ENCODE measurements at regions not wholly inside any gene's neighbourhood (a gene's known extent, or its start where the extent isn't known, plus 50 kb on each side); places are given as distances from the start of the nearest gene placed in this dataset.
A peak's percentile ranks its signal among the peaks of the same experiment; 100 is the strongest.

DNA sequence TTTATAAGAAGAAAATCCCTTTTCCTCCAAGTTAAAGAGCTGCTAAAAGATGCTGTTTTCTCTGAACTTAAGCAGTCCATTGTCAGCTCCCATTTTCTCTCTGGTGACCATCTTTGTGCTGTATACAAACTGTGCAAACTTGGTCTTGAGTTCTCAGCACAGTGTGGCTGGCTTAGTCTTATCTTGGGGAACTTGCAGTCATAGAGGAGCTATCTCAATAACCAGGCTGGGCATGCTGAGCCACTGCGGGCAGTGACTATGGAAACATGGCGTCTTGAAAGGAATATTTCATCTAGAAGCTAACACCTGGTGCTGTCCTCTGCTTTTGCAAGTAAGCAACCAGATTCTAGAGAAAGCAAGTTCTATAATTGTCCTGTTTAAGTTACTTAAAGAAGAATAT is 1334.4 kb upstream of the CELF4 start:
- DNase-seq (ENCODE audit: low spot score) = no peak

DNA sequence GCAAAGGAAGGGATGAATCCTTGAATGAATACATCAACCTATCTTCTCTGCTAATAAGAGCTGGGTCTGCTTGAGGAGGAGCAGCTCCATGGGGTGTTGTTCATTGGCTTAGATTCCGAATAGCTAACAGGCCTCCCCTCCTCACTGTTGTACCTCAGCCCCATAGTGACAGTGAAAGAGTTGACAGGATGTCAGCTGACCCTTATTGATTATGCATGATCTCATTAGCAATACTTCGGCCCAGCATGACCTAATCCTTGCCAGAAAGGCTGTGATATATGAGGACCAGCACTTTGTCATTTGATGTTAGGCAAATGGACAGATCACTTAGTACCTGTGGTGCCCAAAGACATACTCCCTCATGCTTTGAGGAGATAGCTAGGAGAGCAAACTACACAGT is 1333.7 kb upstream of the CELF4 start:
- DNase-seq (ENCODE audit: low spot score) = no peak

- no peak for DNase-seq (ENCODE audit: low spot score)
Observed at GRCh38 chr18:38898167-38898566, 1332.6 kb upstream of the CELF4 start.

- no peak for DNase-seq (ENCODE audit: low spot score)
Observed at GRCh38 chr18:38895560-38895959, 1330.0 kb upstream of the CELF4 start.

DNA sequence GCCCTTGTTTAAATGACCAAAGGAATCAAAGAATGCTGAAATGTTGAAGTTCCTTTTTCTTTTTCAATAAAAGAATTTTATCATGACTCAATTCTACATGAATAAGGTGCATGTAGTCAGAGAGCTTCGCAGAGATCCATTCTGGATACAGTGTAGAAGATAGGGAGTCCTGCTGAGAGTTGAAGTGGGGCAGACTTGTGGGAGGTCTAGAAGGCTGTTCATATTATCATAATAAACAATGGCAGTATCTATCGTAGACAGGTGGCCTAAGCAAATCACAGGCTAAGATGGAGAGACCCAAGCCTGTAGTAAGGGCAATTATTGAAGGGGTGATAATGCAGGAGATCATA is 1322.0 kb upstream of the CELF4 start:
- DNase-seq (ENCODE audit: low spot score) = no peak

- no peak for DNase-seq (ENCODE audit: low spot score)
Observed at GRCh38 chr18:38886861-38887670, 1321.5 kb upstream of the CELF4 start.

DNA sequence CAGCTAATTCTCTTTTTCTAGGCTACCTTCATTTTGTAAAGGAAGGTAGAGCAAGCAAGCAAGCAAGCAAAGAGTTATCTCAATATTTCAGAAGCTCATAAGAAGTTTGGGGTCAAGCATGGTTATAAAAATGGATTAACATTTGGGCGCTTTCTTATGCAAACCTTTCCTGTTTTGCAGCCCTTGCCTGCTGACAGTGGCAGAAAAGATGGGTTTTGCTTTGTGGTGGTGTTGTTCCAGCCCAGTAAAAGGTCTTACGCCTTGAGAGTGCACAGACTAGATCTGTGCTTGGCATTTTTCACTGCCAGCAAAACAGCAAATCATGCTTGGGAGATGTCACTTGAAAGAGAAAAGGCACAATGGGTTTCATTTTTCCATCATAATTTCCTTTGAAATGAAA is 1320.6 kb upstream of the CELF4 start:
- no peak for DNase-seq (ENCODE audit: low spot score)

- no peak for DNase-seq (ENCODE audit: low spot score)
Observed at GRCh38 chr18:38884050-38884449, 1318.5 kb upstream of the CELF4 start.

- DNase-seq (ENCODE audit: low spot score) = no peak
Observed at GRCh38 chr18:38883111-38883510, 1317.5 kb upstream of the CELF4 start.

- DNase-seq (ENCODE audit: low spot score) = no peak
Observed at GRCh38 chr18:38879871-38880270, 1314.3 kb upstream of the CELF4 start.

DNA sequence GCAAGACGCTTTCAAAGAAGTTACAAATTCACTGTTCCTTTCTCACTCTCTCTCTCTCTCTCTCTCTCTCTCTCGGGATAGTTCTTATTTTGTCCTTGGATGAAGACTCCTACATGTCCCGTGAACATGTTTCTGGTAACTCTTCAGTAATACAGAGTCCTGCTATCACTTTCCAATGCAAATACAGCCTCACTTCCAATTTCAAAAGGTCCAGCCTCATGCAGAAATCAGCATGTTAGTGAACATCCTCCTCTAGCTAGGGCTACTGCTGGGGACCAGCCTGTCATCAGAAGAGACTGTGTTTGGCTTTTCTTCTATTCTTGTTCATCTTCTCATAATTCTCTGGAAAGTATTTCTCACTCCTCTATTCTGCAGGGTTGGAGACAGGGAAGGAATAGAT is 1306.7 kb upstream of the CELF4 start:
- DNase-seq (ENCODE audit: low spot score) = no peak

GRCh38 chr18:38868757-38869156 is 1303.2 kb upstream of the CELF4 start:
- no peak for DNase-seq (ENCODE audit: low spot score)

DNA sequence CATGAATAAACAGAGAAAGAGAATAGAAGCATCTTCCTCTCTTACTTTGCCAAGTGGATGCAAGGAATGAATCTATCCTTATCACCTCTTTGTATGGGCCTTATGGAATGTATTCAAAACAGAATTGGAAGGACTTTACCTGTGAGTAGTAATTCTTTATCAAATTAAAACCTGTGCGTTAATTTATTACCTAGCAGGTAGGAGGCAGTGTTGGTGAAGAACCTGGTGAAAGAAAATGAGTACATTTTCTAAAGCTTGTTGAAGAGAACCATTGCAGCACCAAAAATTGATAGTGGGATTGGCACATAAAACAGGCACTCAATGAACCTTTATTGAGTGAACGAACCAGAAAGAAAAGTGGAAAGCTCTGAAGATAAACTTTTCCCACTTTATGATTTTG is 1302.1 kb upstream of the CELF4 start:
- no peak for DNase-seq (ENCODE audit: low spot score)

DNA sequence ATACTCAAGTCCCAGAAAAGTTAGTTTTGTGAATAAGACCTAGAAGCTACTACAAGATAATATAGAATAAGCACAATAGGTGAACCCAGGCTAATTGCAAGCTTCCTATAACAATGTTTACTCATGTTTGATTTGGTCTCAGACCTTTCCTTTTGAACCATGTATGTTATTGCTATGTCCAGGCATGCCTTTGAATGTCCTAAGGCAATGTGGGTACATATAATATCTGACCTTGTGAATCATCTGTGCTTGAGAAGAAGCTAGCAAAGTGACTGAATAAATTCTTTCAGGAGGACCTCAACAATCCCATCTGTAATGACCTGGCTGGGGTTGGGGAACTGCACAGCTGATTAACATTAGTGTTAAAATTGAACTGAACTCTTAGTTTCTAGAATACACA is 1285.9 kb upstream of the CELF4 start:
- DNase-seq (ENCODE audit: low spot score) = no peak

GRCh38 chr18:38847326-38847725 is 1281.7 kb upstream of the CELF4 start:
- DNase-seq (ENCODE audit: low spot score) = no peak

DNA sequence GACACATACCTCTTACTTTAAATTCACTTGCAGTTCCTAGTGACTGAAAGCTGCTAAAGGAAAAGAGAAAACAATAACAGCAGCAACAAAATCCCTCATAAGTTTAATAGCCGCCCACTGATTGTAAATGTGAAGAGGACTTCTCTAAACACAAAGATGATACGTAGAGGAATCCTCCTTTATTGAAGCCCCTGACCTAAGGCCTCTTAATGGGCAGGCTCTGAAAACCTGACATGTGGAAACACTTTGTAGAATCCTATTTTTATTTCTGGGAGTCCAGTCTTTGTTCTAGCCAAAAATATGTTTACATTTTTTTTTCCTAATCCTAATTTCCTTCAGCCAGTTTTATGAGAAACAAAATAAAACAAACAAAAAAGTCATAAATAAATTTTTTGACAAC is 1277.7 kb upstream of the CELF4 start:
- DNase-seq (ENCODE audit: low spot score) = no peak

DNA sequence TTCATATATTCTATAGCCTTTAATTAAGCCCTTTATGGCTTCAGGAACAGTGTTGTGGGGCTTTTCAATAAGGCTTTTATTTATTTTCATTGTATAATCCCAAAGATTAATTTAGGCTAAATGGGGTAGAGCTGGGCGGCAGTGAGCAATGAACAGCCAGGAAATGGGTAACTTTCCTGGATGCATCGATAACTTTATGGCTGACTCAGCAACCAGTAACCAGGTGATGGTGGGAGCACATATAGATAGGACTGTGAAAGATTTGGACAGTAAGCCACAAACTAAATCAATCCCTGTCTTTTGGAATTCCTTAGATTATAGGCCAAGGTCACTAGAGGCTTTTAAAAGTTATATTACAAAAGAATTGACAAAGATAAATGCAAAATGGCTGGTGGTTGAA is 1260.6 kb upstream of the CELF4 start:
- no peak for DNase-seq (ENCODE audit: low spot score)

- DNase-seq (ENCODE audit: low spot score) = no peak
Observed at GRCh38 chr18:38811209-38811608, 1245.6 kb upstream of the CELF4 start.

- no peak for DNase-seq (ENCODE audit: low spot score)
Observed at GRCh38 chr18:38810789-38811188, 1245.2 kb upstream of the CELF4 start.

- DNase-seq (ENCODE audit: low spot score) = no peak
Observed at GRCh38 chr18:38807915-38808314, 1242.3 kb upstream of the CELF4 start.

- DNase-seq (ENCODE audit: low spot score) = no peak
Observed at GRCh38 chr18:38805256-38805655, 1239.7 kb upstream of the CELF4 start.

- no peak for DNase-seq (ENCODE audit: low spot score)
Observed at GRCh38 chr18:38801640-38802039, 1236.0 kb upstream of the CELF4 start.

DNA sequence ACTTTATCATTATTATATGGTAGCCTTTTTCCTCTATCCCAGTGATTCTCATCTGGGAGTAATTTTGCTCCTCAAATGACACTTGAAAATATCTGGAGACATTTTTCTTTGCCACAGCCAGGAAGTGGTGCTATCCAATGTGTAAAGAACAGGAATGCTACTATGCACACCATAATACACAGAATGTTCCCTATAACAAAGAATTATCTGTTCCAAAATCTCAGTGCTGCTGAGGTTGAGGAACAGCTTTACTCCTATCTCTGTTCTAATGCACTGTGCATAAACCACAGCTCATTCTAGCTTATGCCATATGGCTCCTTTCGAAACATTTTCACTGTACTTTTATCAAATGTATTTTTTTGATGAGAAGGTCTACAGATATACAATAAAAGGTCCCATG is 1231.2 kb upstream of the CELF4 start:
- no peak for DNase-seq (ENCODE audit: low spot score)

DNA sequence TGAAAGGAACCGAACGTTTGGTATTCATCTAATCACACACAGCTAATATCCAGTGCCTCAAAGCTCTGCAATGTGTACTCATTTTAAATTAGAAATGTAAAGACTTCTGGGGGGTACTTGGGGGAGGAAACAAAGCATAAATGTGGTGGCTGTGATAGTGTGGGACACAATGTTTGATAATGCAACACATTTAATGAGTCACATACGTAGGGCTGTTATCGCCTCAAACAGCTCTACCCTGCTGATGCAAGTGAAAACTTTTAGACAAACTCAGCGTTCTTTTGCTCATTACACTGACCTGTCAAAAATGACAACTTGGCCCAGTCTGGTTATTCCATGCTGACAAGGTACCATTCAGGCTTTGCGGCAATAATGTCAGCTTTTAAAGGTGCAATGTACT is 1227.1 kb upstream of the CELF4 start:
- peak; percentile 6 for DNase-seq (ENCODE audit: low spot score)

- no peak for DNase-seq (ENCODE audit: low spot score)
Observed at GRCh38 chr18:38790786-38791185, 1225.2 kb upstream of the CELF4 start.
